ENCODE measurements at regions not wholly inside any gene's neighbourhood (a gene's known extent, or its start where the extent isn't known, plus 50 kb on each side); places are given as distances from the start of the nearest gene placed in this dataset.

DNA sequence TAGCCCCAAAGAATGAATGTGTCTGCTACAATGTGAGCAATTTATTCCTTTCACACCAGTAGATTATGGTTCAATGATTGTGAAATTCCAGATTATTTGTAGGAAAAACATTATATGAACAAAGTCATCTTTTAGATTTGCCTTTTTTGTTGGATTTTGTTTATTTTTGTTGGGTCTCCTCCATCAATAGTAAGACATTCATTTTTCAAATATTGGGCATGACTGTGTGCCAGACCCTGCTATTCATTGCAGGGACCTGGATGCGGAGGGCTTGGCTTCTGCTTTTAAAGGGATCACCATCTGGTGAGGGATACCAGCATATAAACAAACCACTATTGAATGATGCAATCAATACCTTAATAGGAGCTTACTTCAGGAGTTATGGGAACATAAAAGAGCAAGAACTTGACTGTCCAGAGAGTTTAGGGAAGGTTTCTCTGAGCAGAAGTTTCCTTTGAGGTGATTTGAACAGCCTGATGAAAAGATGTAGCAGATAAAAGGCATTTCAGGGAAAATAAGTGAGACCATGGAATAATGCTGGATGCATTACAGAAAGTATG, 486.7 kb downstream of the EPHA4 start:
- TF ChIP-seq, protein P1, sequence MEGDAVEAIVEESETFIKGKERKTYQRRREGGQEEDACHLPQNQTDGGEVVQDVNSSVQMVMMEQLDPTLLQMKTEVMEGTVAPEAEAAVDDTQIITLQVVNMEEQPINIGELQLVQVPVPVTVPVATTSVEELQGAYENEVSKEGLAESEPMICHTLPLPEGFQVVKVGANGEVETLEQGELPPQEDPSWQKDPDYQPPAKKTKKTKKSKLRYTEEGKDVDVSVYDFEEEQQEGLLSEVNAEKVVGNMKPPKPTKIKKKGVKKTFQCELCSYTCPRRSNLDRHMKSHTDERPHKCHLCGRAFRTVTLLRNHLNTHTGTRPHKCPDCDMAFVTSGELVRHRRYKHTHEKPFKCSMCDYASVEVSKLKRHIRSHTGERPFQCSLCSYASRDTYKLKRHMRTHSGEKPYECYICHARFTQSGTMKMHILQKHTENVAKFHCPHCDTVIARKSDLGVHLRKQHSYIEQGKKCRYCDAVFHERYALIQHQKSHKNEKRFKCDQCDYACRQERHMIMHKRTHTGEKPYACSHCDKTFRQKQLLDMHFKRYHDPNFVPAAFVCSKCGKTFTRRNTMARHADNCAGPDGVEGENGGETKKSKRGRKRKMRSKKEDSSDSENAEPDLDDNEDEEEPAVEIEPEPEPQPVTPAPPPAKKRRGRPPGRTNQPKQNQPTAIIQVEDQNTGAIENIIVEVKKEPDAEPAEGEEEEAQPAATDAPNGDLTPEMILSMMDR (IDR thresholded peaks at IDR 0.05), result no peak
- no peak for TF ChIP-seq POLR2A (IDR thresholded peaks at IDR 0.05)
